SU-DHL-6 (cell line): ENCODE measurements at regions not wholly inside any gene's neighbourhood (a gene's known extent, or its start where the extent isn't known, plus 50 kb on each side); places are given as distances from the start of the nearest gene placed in this dataset.

Source experiments
- CTCF ChIP-seq: fragments of 200-600 bp; sonication (generic); IDR thresholded peaks from one replicate; pipeline ENCODE4 v1.5.1; 2017; ENCODE audit warnings: antibody characterized with exemption, mild to moderate bottlenecking, low read length, moderate library complexity; ENCODE audit not compliant: insufficient read depth, poor library complexity, severe bottlenecking
- EZH2phosphoT487 ChIP-seq: fragments of 200-600 bp; sonication (generic), shearing (Covaris generic); conservative IDR thresholded peaks from 2 replicates; pipeline ENCODE4 v1.6.1; 2018; ENCODE audit warnings: mild to moderate bottlenecking, antibody characterized with exemption, low read length, moderate library complexity, mixed read lengths

GRCh38 chr1:184893695-184894094, 80.6 kb downstream of the NIBAN1 start:
- no peak for TF ChIP-seq EZH2phosphoT487
- no peak for TF ChIP-seq CTCF
